GM23248 (cell line): ENCODE measurements at regions not wholly inside any gene's neighbourhood (a gene's known extent, or its start where the extent isn't known, plus 50 kb on each side); places are given as distances from the start of the nearest gene placed in this dataset.
"Not testable (repeated sequence)": the region's sequence is repeated elsewhere in the genome, so short reads cannot be mapped to it uniquely, and the experiment has no call there.

ENCODE experiments used
- DNase-seq: peaks from one replicate; pipeline ENCODE4 v3.0.0-alpha.2; 2015
- H2AFZ ChIP-seq: fragments of 200-600 bp; sonication (generic); 2 replicates; pipeline ENCODE4 v1.6.1; 2016; ENCODE audit warnings: antibody characterized with exemption
- H3F3A ChIP-seq: fragments of 200-600 bp; sonication (generic); 2 replicates; pipeline ENCODE4 v1.6.1; 2016; ENCODE audit warnings: mild to moderate bottlenecking, antibody characterized with exemption, mixed run types; ENCODE audit not compliant: insufficient read depth
- H3K27ac ChIP-seq: fragments of 200-600 bp; sonication (generic); 2 replicates; pipeline ENCODE4 v1.5.1; 2016; ENCODE audit warnings: mild to moderate bottlenecking
- H3K27me3 ChIP-seq: fragments of 200-600 bp; sonication (generic); replicated peaks from 2 replicates; pipeline ENCODE4 v1.6.1; 2016; ENCODE audit warnings: mild to moderate bottlenecking; ENCODE audit not compliant: insufficient read depth
- H3K36me3 ChIP-seq: fragments of 200-600 bp; sonication (generic); 2 replicates; pipeline ENCODE4 v1.6.1; 2016; ENCODE audit warnings: low read depth, mild to moderate bottlenecking
- H3K4me1 ChIP-seq: fragments of 200-600 bp; sonication (generic); 2 replicates; pipeline ENCODE4 v1.6.1; 2016; ENCODE audit warnings: mild to moderate bottlenecking; ENCODE audit not compliant: insufficient read depth
- H3K4me2 ChIP-seq: fragments of 200-600 bp; sonication (generic); one replicate; pipeline ENCODE4 v1.6.1; 2016; ENCODE audit warnings: mild to moderate bottlenecking; ENCODE audit not compliant: unreplicated experiment
- H3K4me3 ChIP-seq: fragments of 200-600 bp; sonication (generic); 2 replicates; pipeline ENCODE4 v1.5.1; 2016; ENCODE audit warnings: mild to moderate bottlenecking
- H3K79me2 ChIP-seq: fragments of 200-600 bp; sonication (generic); 2 replicates; pipeline ENCODE4 v1.6.1; 2016; ENCODE audit warnings: mild to moderate bottlenecking; ENCODE audit not compliant: insufficient read depth
- H3K9ac ChIP-seq: fragments of 200-600 bp; sonication (generic); 2 replicates; pipeline ENCODE4 v1.6.1; 2016; ENCODE audit warnings: mild to moderate bottlenecking
- H3K9me2 ChIP-seq: fragments of 200-600 bp; sonication (generic); 2 replicates; pipeline ENCODE4 v1.6.1; 2016; ENCODE audit warnings: mixed run types, mild to moderate bottlenecking, moderate library complexity; ENCODE audit not compliant: insufficient read depth
- H3K9me3 ChIP-seq: fragments of 200-600 bp; sonication (generic); one replicate; pipeline ENCODE4 v1.6.1; 2017; ENCODE audit warnings: low read depth
- H4K20me1 ChIP-seq: fragments of 200-600 bp; sonication (generic); 2 replicates; pipeline ENCODE4 v1.6.0; 2016; ENCODE audit not compliant: insufficient read depth
- EZH2 ChIP-seq: fragments of 200-600 bp; sonication (generic); IDR thresholded peaks from 2 replicates; pipeline ENCODE4 v1.6.1; 2018; ENCODE audit warnings: antibody characterized with exemption, mild to moderate bottlenecking; ENCODE audit not compliant: insufficient read depth, poor library complexity, severe bottlenecking
- EZH2phosphoT487 ChIP-seq: fragments of 200-600 bp; sonication (generic); IDR thresholded peaks from 2 replicates; pipeline ENCODE4 v1.6.1; 2018; ENCODE audit warnings: antibody characterized with exemption, moderate library complexity, mild to moderate bottlenecking, low read depth; ENCODE audit not compliant: insufficient read depth
- WGBS, 2 experiments: methylation state at CpG; one replicate each; pipeline ENCODE4 v1.1.6; 2015 to 2017; ENCODE audit warnings: low lambda C conversion rate in 2 of 2, low coverage in 1 of 2; ENCODE audit errors: missing lambda C conversion rate in 2 of 2; 5-methylcytosine and 5-hydroxymethylcytosine counted together
- in situ Hi-C: fragments of 300-500 bp; cut with MboI; formaldehyde crosslinking; loops from 2 replicates; pipeline ENCODE4 v1.15.0; 2020

- Histone ChIP-seq H3K27ac (no peak overlapping the region), H3K4me1 (no peaks in the 10 kb centered on the region), H3K79me2 (no peaks in the 10 kb centered on the region), H4K20me1 (no peaks in the 10 kb centered on the region), H3K36me3 (no peaks in the 10 kb centered on the region), H3F3A (no peaks in the 10 kb centered on the region), H3K4me2 (no peak overlapping the region), H3K4me3 (no peak overlapping the region), H3K9ac (no peak overlapping the region), H3K9me2 (no peaks in the 10 kb centered on the region), H2AFZ (no peak overlapping the region; the same call in 1 of the 2 replicates), H3K27me3 (peaks cover 13% of the 10 kb centered on the region; the same call in 1 of the 2 replicates), H3K9me3 (no peaks in the 10 kb centered on the region)
- TF ChIP-seq EZH2phosphoT487 (no peak), EZH2 (no peak)
- 47 to 50% methylated on average over 4 of the region's 4 CpGs for WGBS, 2 experiments
- DNase-seq, result no peak
- in situ Hi-C loops, result no loop called here
Measured at GRCh38 chr13:107927557-107927956, 287.8 kb downstream of the LIG4 start.

DNA sequence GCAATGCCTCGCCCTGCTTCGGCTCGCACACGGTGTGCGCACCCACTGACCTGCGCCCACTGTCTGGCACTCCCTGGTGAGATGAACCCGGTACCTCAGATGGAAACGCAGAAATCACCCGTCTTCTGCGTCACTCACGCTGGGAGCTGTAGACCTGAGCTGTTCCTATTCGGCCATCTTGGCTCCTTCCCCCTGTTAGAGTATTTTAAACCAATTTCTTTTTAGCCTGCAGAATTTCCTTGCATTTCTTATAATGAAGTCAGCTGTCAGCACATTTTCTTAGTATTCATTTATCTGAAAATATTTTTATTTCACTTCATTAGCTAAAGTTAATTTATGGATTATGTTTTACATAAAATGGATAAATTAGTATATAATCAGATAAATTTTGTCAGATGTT lies 288.8 kb downstream of the LIG4 start:
- H3F3A ChIP-seq, H3K4me3 ChIP-seq, H3K27ac ChIP-seq, H3K4me2 ChIP-seq, H3K4me1 ChIP-seq, H3K9me3 ChIP-seq, DNase-seq, H3K36me3 ChIP-seq, H3K9ac ChIP-seq, H3K9me2 ChIP-seq, H4K20me1 ChIP-seq, in situ Hi-C loops, H3K79me2 ChIP-seq: not testable (repeated sequence)
- 65 to 66% methylated on average over 5 to 12 of the region's 12 CpGs for WGBS, 2 experiments
- Histone ChIP-seq H2AFZ (peak overlapping the region; percentile 31; the same call in 1 of the 2 replicates), H3K27me3 (peaks cover 13% of the 10 kb centered on the region; the same call in 1 of the 2 replicates)

DNA sequence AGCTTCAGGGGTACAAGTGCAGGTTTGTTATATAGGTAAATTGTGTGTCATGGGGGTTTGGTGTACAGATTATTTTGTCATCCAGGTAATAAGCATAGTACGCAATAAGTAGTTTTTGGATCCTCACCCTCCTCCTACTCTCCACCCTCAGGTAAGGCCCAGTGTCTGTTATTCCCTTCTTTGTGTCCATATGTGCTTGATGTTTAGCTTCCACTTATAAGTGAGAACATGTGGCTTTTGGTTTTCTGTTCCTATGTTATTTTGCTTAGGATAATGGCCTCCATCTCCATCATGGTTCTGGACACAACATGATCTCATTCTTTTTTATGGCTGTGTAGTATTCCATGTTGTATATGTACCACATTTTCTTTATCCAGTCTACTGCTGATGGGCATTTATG lies 298.4 kb downstream of the LIG4 start:
- H3K9me2 ChIP-seq, H3K4me3 ChIP-seq, H3K4me2 ChIP-seq, H3K4me1 ChIP-seq, H3K36me3 ChIP-seq, H4K20me1 ChIP-seq, H3F3A ChIP-seq, H3K79me2 ChIP-seq, DNase-seq, H3K9me3 ChIP-seq, H3K9ac ChIP-seq, in situ Hi-C loops, H3K27ac ChIP-seq, H2AFZ ChIP-seq: not testable (repeated sequence)
- WGBS, 2 experiments, result 25 to 42% methylated on average over 1 of the region's 1 CpG
- H3K27me3 ChIP-seq, result peaks cover 23% of the 10 kb centered on the region

- Histone ChIP-seq H3K4me1 (no peaks in the 10 kb centered on the region), H4K20me1 (no peaks in the 10 kb centered on the region), H3F3A (no peaks in the 10 kb centered on the region), H3K27ac (no peak overlapping the region), H3K9me2 (no peaks in the 10 kb centered on the region), H3K79me2 (no peaks in the 10 kb centered on the region), H3K27me3 (peaks cover 42% of the 10 kb centered on the region), H3K9ac (no peak overlapping the region), H2AFZ (no peak overlapping the region), H3K4me3 (no peak overlapping the region), H3K9me3 (no peaks in the 10 kb centered on the region), H3K36me3 (no peaks in the 10 kb centered on the region), H3K4me2 (no peak overlapping the region)
- TF ChIP-seq EZH2phosphoT487 (no peak), EZH2 (no peak)
- in situ Hi-C loops, result no loop called here
- DNase-seq, result no peak
- 34 to 38% methylated on average over 2 of the region's 2 CpGs for WGBS, 2 experiments
Measured at GRCh38 chr13:107912745-107913144, 302.6 kb downstream of the LIG4 start.

GRCh38 chr13:107907065-107907805 lies 308.1 kb downstream of the LIG4 start:
- peaks cover 35% of the 10 kb centered on the region for H3K27me3 ChIP-seq
- H3K9me2 ChIP-seq, result no peaks in the 10 kb centered on the region
- H3K4me2 ChIP-seq, result no peak overlapping the region
- no peaks in the 10 kb centered on the region for H3K9me3 ChIP-seq
- no peak overlapping the region for H3K4me3 ChIP-seq
- 0 out of 2 replicates have a peak overlapping the region, but pooled peaks have one; percentile 38 for H2AFZ ChIP-seq
- H3K4me1 ChIP-seq, result no peaks in the 10 kb centered on the region
- TF ChIP-seq EZH2 (no peak), EZH2phosphoT487 (no peak)
- H3K9ac ChIP-seq, result no peak overlapping the region
- no peaks in the 10 kb centered on the region for H3K79me2 ChIP-seq
- no peak overlapping the region for H3K27ac ChIP-seq
- no peaks in the 10 kb centered on the region for H3K36me3 ChIP-seq
- no peaks in the 10 kb centered on the region for H3F3A ChIP-seq
- no peaks in the 10 kb centered on the region for H4K20me1 ChIP-seq
- in situ Hi-C loops, result no loop called here
- 25 to 29% methylated on average over 14 of the region's 14 CpGs for WGBS, 2 experiments
- no peak for DNase-seq
